H1 (cell line): ENCODE measurements at regions not wholly inside any gene's neighbourhood (a gene's known extent, or its start where the extent isn't known, plus 50 kb on each side); places are given as distances from the start of the nearest gene placed in this dataset.

ENCODE experiments used
- CTCF ChIA-PET: fragments of 300-600 bp; sonication (Branson Sonifier 250); formaldehyde crosslinking; loops from one replicate; lab custom pipeline; 2021; ENCODE audit not compliant: partially characterized antibody; lab: Charles Lee
- POLR2A ChIA-PET: fragments of 300-600 bp; sonication (Branson Sonifier 250); formaldehyde crosslinking; loops from one replicate; lab custom pipeline; 2021; ENCODE audit warnings: inconsistent platforms; ENCODE audit not compliant: partially characterized antibody; lab: Charles Lee
- DNase-seq, 2 experiments: peaks; one replicate each; pipeline versions ENCODE4 v3.0.0 to v3.0.0-alpha.2; 2010 to 2022; ENCODE audit warnings: low spot score in 2 of 2, low read depth in 1 of 2, mixed read lengths in 1 of 2
- FAIRE-seq: peaks from 2 replicates; lab custom pipeline; 2011; peaks lifted over from hg19 to GRCh38; lab: Jason Lieb, UNC
- H2AFZ ChIP-seq: 2 replicates; pipeline ENCODE4 v1.8.1; 2012; ENCODE audit warnings: low read length, inconsistent platforms
- H2AK5ac ChIP-seq: 2 replicates; pipeline ENCODE4 v1.6.1; 2013; ENCODE audit warnings: low read depth, low read length
- H2BK120ac ChIP-seq: replicated peaks from 2 replicates; pipeline ENCODE3; 2013; ENCODE audit warnings: low read depth, low read length, inconsistent platforms
- H2BK12ac ChIP-seq: 2 replicates; pipeline ENCODE4 v1.6.1; 2013; ENCODE audit warnings: low read depth, low read length
- H2BK15ac ChIP-seq: 2 replicates; pipeline ENCODE4 v1.6.1; 2013; ENCODE audit warnings: low read length
- H2BK20ac ChIP-seq: 2 replicates; pipeline ENCODE4 v1.6.1; 2013; ENCODE audit warnings: low read length
- H2BK5ac ChIP-seq: 2 replicates; pipeline ENCODE4 v1.6.1; 2013; ENCODE audit warnings: low read depth, low read length
- H3K14ac ChIP-seq: 2 replicates; pipeline ENCODE4 v1.6.1; 2013; ENCODE audit warnings: inconsistent platforms; ENCODE audit not compliant: insufficient read length
- H3K18ac ChIP-seq: 2 replicates; pipeline ENCODE4 v1.6.1; 2013; ENCODE audit warnings: low read length; ENCODE audit errors: extremely low read depth
- H3K23ac ChIP-seq: 2 replicates; pipeline ENCODE4 v1.6.1; 2013; ENCODE audit warnings: inconsistent platforms; ENCODE audit not compliant: insufficient read length
- H3K23me2 ChIP-seq: 2 replicates; pipeline ENCODE4 v1.6.1; 2013; ENCODE audit warnings: low read depth, low read length
- H3K27ac ChIP-seq: 2 replicates; pipeline ENCODE4 v1.6.1; 2011; ENCODE audit warnings: low read depth, low read length, inconsistent platforms
- H3K27me3 ChIP-seq, 4 experiments: replicated peaks in 1 of 4; 1 replicate in 1 of 4; 2 replicates in 3 of 4; pipeline versions ENCODE4 v1.6.1 to v1.8.1; 2011 to 2013; ENCODE audit warnings: low read length in 3 of 4, mild to moderate bottlenecking in 3 of 4, inconsistent platforms in 2 of 4, mixed read lengths in 2 of 4, moderate library complexity in 1 of 4; ENCODE audit not compliant: control insufficient read depth in 3 of 4, insufficient read depth in 3 of 4; ENCODE audit errors: extremely low read depth in 1 of 4
- H3K36me3 ChIP-seq, 4 experiments: 2 replicates each; pipeline versions ENCODE4 v1.6.1 to v1.8.1; 2011 to 2013; ENCODE audit warnings: mild to moderate bottlenecking in 4 of 4, low read length in 3 of 4, moderate library complexity in 2 of 4, control low read depth in 1 of 4, inconsistent platforms in 1 of 4; ENCODE audit not compliant: insufficient read depth in 4 of 4, control insufficient read depth in 2 of 4
- H3K4ac ChIP-seq: replicated peaks from 2 replicates; pipeline ENCODE3; 2013; ENCODE audit warnings: low read length, low read depth, mixed read lengths, inconsistent platforms; ENCODE audit not compliant: insufficient read length
- H3K4me1 ChIP-seq, 4 experiments: replicated peaks in 1 of 4; 1 replicate in 1 of 4; 2 replicates in 3 of 4; pipeline versions ENCODE4 v1.6.1 to v1.8.1; 2011 to 2013; ENCODE audit warnings: low read length in 3 of 4, inconsistent platforms in 2 of 4, mixed read lengths in 1 of 4; ENCODE audit not compliant: insufficient read depth in 4 of 4, control insufficient read depth in 3 of 4
- H3K4me2 ChIP-seq, 2 experiments: 2 replicates each; pipeline versions ENCODE4 v1.6.1 to v1.8.1; 2011 to 2013; ENCODE audit warnings: low read depth in 2 of 2, low read length in 2 of 2, control low read depth in 1 of 2, inconsistent platforms in 1 of 2, mild to moderate bottlenecking in 1 of 2; ENCODE audit not compliant: insufficient read depth in 1 of 2
- H3K4me3 ChIP-seq, 4 experiments: fragments of 200-600, 300-600 bp in 1 of 4; sonication (generic), shearing (Covaris generic), sonication (Bioruptor Twin) in 1 of 4; 2 replicates each; pipeline versions ENCODE4 v1.5.1 to v1.8.1; 2011 to 2016; ENCODE audit warnings: low read length in 4 of 4, low read depth in 3 of 4, control low read depth in 2 of 4, inconsistent platforms in 2 of 4, mild to moderate bottlenecking in 2 of 4, mixed read lengths in 1 of 4, moderate library complexity in 1 of 4; ENCODE audit not compliant: insufficient read depth in 2 of 4; ENCODE audit errors: extremely low read depth in 1 of 4
- H3K56ac ChIP-seq: replicated peaks from 2 replicates; pipeline ENCODE3; 2013; ENCODE audit warnings: low read depth, mild to moderate bottlenecking, mixed read lengths, low read length, inconsistent platforms; ENCODE audit not compliant: insufficient read length
- H3K79me1 ChIP-seq: 2 replicates; pipeline ENCODE4 v1.6.1; 2013; ENCODE audit warnings: low read depth, low read length, control low read depth
- H3K79me2 ChIP-seq, 2 experiments: 2 replicates each; pipeline versions ENCODE4 v1.6.1 to v1.8.1; 2012 to 2013; ENCODE audit warnings: low read length in 2 of 2, mild to moderate bottlenecking in 2 of 2, inconsistent platforms in 1 of 2; ENCODE audit not compliant: insufficient read depth in 2 of 2, control insufficient read depth in 1 of 2
- H3K9ac ChIP-seq, 4 experiments: replicated peaks in 1 of 4; 1 replicate in 1 of 4; 2 replicates in 3 of 4; pipeline versions ENCODE4 v1.6.1 to v1.8.1; 2011 to 2013; ENCODE audit warnings: low read depth in 3 of 4, low read length in 3 of 4, control low read depth in 2 of 4, mild to moderate bottlenecking in 2 of 4, moderate library complexity in 2 of 4, inconsistent platforms in 1 of 4; ENCODE audit errors: extremely low read depth in 1 of 4
- H3K9me3 ChIP-seq, 2 experiments: 2 replicates each; pipeline versions ENCODE4 v1.6.1 to v1.8.1; 2012 to 2013; ENCODE audit warnings: mild to moderate bottlenecking in 2 of 2, moderate library complexity in 2 of 2, control low read depth in 1 of 2, inconsistent platforms in 1 of 2, low read depth in 1 of 2, low read length in 1 of 2, mixed read lengths in 1 of 2; ENCODE audit not compliant: insufficient read depth in 2 of 2
- H4K20me1 ChIP-seq, 2 experiments: replicated peaks in 1 of 2; 2 replicates each; pipeline versions ENCODE3 to v1.8.1; 2011 to 2013; ENCODE audit warnings: inconsistent platforms in 2 of 2, low read length in 2 of 2, mild to moderate bottlenecking in 1 of 2; ENCODE audit not compliant: insufficient read depth in 2 of 2, control insufficient read depth in 1 of 2
- H4K5ac ChIP-seq: 2 replicates; pipeline ENCODE4 v1.6.1; 2013; ENCODE audit warnings: low read length, low read depth, mixed read lengths, inconsistent platforms; ENCODE audit not compliant: insufficient read length
- H4K8ac ChIP-seq: 2 replicates; pipeline ENCODE4 v1.8.0; 2013; ENCODE audit warnings: mild to moderate bottlenecking, moderate library complexity, low read length, inconsistent platforms; ENCODE audit not compliant: insufficient read depth; ENCODE audit errors: extremely low read depth
- H4K91ac ChIP-seq: replicated peaks from 2 replicates; pipeline ENCODE3; 2013; ENCODE audit warnings: low read length, mixed read lengths, inconsistent platforms; ENCODE audit not compliant: insufficient read length
- JUN ChIP-seq: IDR thresholded peaks from 2 replicates; pipeline ENCODE4 v1.6.1; 2011; ENCODE audit warnings: low read depth, mild to moderate bottlenecking, improper control_type of control experiment, low read length
- POU5F1 ChIP-seq: IDR thresholded peaks from 2 replicates; pipeline ENCODE4 v1.6.1; 2011; ENCODE audit warnings: low read depth, mild to moderate bottlenecking, low read length, moderate library complexity
- WGBS, 2 experiments: shearing (Covaris generic) in 1 of 2; methylation state at CpG; one replicate each; pipeline versions ENCODE4 v1.1.6 to v1.1.7; 2013 to 2015; ENCODE audit warnings: low lambda C conversion rate in 2 of 2, mixed read lengths in 2 of 2, inconsistent platforms in 1 of 2, low coverage in 1 of 2, missing lambda C conversion rate in 1 of 2; ENCODE audit not compliant: insufficient replicate concordance in 2 of 2, insufficient coverage in 1 of 2, insufficient read length in 1 of 2; ENCODE audit errors: extremely low coverage in 1 of 2, missing lambda C conversion rate in 1 of 2; 5-methylcytosine and 5-hydroxymethylcytosine counted together
- TF ChIP-seq, protein P1 (sequence below): IDR thresholded peaks from 2 replicates; pipeline ENCODE4 v1.6.1; 2012; ENCODE audit warnings: inconsistent platforms

DNA sequence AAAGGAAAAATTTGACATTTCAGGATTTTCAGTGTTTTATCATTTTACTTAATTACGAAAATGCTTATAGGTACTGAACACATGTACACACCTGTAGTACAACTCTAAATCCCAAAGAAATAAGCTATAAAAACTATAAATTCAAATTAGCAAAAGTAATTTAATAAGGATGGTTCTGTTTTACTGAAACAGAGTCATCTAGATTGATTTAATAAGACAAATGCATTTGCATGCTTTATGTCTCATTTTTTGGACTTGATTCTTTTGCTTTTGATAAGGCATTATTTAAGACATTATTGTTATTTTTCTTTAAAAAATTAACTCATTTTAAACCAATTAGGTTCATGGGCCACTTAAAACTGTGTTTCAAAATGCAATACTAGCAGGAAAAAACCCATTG is 201.2 kb downstream of the PIK3R1 start:
- H3K18ac ChIP-seq = no peak overlapping the region
- ChIA-PET POLR2A (no interaction called here), CTCF (no interaction called here)
- H2AFZ ChIP-seq = 0 out of 2 replicates have a peak overlapping the region, but pooled peaks have one; percentile 24
- H2BK15ac ChIP-seq = no peak overlapping the region
- H3K14ac ChIP-seq = no peak overlapping the region
- H3K9ac ChIP-seq = no peak overlapping the region
- H2BK12ac ChIP-seq = no peak overlapping the region
- no peak overlapping the region for H3K56ac ChIP-seq
- H2BK120ac ChIP-seq = no peak overlapping the region
- no peak overlapping the region for H3K4me2 ChIP-seq
- H4K8ac ChIP-seq = no peak overlapping the region
- FAIRE-seq (no peak), DNase-seq (no peak)
- H3K27me3 ChIP-seq = no peaks in the 10 kb centered on the region
- no peak overlapping the region for H4K5ac ChIP-seq
- no peak overlapping the region for H2AK5ac ChIP-seq
- no peak overlapping the region for H2BK5ac ChIP-seq
- H4K20me1 ChIP-seq = no peaks in the 10 kb centered on the region
- H3K36me3 ChIP-seq = no peaks in the 10 kb centered on the region
- no peaks in the 10 kb centered on the region for H3K79me1 ChIP-seq
- H4K91ac ChIP-seq = no peak overlapping the region
- no peak overlapping the region for H3K23ac ChIP-seq
- no peaks in the 10 kb centered on the region for H3K9me3 ChIP-seq
- no peaks in the 10 kb centered on the region for H3K4me1 ChIP-seq
- no peak overlapping the region for H3K4ac ChIP-seq
- H3K27ac ChIP-seq = no peak overlapping the region
- 90% methylated on average over 1 of the region's 1 CpG; no CpG with 5 or more reads in 1 of the 2 experiments for WGBS, 2 experiments
- H3K79me2 ChIP-seq = no peaks in the 10 kb centered on the region
- no peak overlapping the region for H3K4me3 ChIP-seq
- H2BK20ac ChIP-seq = no peak overlapping the region
- no peaks in the 10 kb centered on the region for H3K23me2 ChIP-seq
- TF ChIP-seq JUN (no peak), POU5F1 (no peak)
- TF ChIP-seq, protein P1, sequence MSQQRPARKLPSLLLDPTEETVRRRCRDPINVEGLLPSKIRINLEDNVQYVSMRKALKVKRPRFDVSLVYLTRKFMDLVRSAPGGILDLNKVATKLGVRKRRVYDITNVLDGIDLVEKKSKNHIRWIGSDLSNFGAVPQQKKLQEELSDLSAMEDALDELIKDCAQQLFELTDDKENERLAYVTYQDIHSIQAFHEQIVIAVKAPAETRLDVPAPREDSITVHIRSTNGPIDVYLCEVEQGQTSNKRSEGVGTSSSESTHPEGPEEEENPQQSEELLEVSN = no peak
